Neural crest cell (in vitro differentiated cells): ENCODE measurements at regions not wholly inside any gene's neighbourhood (a gene's known extent, or its start where the extent isn't known, plus 50 kb on each side); places are given as distances from the start of the nearest gene placed in this dataset.
A peak's percentile ranks its signal among the peaks of the same experiment; 100 is the strongest.

Source experiments
- DNase-seq: peaks from one replicate; pipeline ENCODE4 v3.0.0; 2021; ENCODE audit warnings: low read depth, mixed read lengths, low spot score
- H3K27ac Mint-ChIP-seq: one replicate; pipeline ENCODE4 v1.8.0; 2021; ENCODE audit warnings: mild to moderate bottlenecking, mixed read lengths; ENCODE audit not compliant: unreplicated experiment
- H3K27me3 Mint-ChIP-seq: 2 replicates; pipeline ENCODE4 v1.8.0; 2021; ENCODE audit warnings: low read depth, mild to moderate bottlenecking, mixed read lengths
- H3K36me3 Mint-ChIP-seq: 2 replicates; pipeline ENCODE4 v1.8.0; 2021; ENCODE audit warnings: low read depth, mild to moderate bottlenecking, mixed read lengths
- H3K4me1 Mint-ChIP-seq: 2 replicates; pipeline ENCODE4 v1.8.0; 2021; ENCODE audit warnings: mixed read lengths
- H3K4me3 Mint-ChIP-seq: one replicate; pipeline ENCODE4 v1.8.0; 2021; ENCODE audit warnings: mild to moderate bottlenecking, mixed read lengths
- H3K9me3 Mint-ChIP-seq: 2 replicates; pipeline ENCODE4 v1.8.0; 2021; ENCODE audit warnings: mixed read lengths
- CTCF ChIP-seq: fragments of 200-600 bp; sonication (generic); conservative IDR thresholded peaks from 2 replicates; pipeline ENCODE4 v1.5.0; 2021; ENCODE audit warnings: antibody characterized with exemption, mild to moderate bottlenecking

- Mint-ChIP-seq H3K36me3 (no peaks in the 10 kb centered on the region), H3K27me3 (no peaks in the 10 kb centered on the region), H3K27ac (no peak overlapping the region), H3K4me1 (peaks cover 28% of the 10 kb centered on the region), H3K9me3 (no peaks in the 10 kb centered on the region), H3K4me3 (no peak overlapping the region)
- DNase-seq, result no peak
- TF ChIP-seq CTCF, result no peak
Observed at GRCh38 chr12:83199069-83199468, 512.4 kb downstream of the TMTC2 start.

GRCh38 chr12:83198291-83199015 is 511.7 kb downstream of the TMTC2 start:
- no peak overlapping the region for H3K4me3 Mint-ChIP-seq

GRCh38 chr12:83197483-83197914 is 510.8 kb downstream of the TMTC2 start:
- DNase-seq, result no peak
- TF ChIP-seq CTCF, result no peak
- no peak overlapping the region for H3K4me3 Mint-ChIP-seq
- H3K9me3 Mint-ChIP-seq, result no peaks in the 10 kb centered on the region
- no peaks in the 10 kb centered on the region for H3K27me3 Mint-ChIP-seq
- no peak overlapping the region for H3K27ac Mint-ChIP-seq
- peaks cover 28% of the 10 kb centered on the region for H3K4me1 Mint-ChIP-seq
- no peaks in the 10 kb centered on the region for H3K36me3 Mint-ChIP-seq

More at GRCh38 chr12:83198291-83199015, 511.7 kb downstream of the TMTC2 start:
- no peak for TF ChIP-seq CTCF
- Mint-ChIP-seq H3K9me3 (no peaks in the 10 kb centered on the region), H3K4me1 (peaks cover 28% of the 10 kb centered on the region), H3K36me3 (no peaks in the 10 kb centered on the region), H3K27ac (peak overlapping the region; percentile 85), H3K27me3 (no peaks in the 10 kb centered on the region)
- DNase-seq, result no peak

- no peaks in the 10 kb centered on the region for H3K9me3 Mint-ChIP-seq
- no peak for TF ChIP-seq CTCF
- H3K4me3 Mint-ChIP-seq, result no peak overlapping the region
- H3K27me3 Mint-ChIP-seq, result no peaks in the 10 kb centered on the region
- no peak overlapping the region for H3K27ac Mint-ChIP-seq
- no peaks in the 10 kb centered on the region for H3K36me3 Mint-ChIP-seq
- H3K4me1 Mint-ChIP-seq, result peaks cover 28% of the 10 kb centered on the region
- no peak for DNase-seq
Observed at GRCh38 chr12:83196694-83197350, 510.1 kb downstream of the TMTC2 start.

- H3K9me3 Mint-ChIP-seq, result peaks cover 4% of the 10 kb centered on the region
- H3K4me3 Mint-ChIP-seq, result no peak overlapping the region
- H3K4me1 Mint-ChIP-seq, result no peaks in the 10 kb centered on the region
- no peaks in the 10 kb centered on the region for H3K36me3 Mint-ChIP-seq
- no peak for DNase-seq
- TF ChIP-seq CTCF, result no peak
- H3K27me3 Mint-ChIP-seq, result no peaks in the 10 kb centered on the region
- no peak overlapping the region for H3K27ac Mint-ChIP-seq
Observed at GRCh38 chr12:83190631-83191390, 504.1 kb downstream of the TMTC2 start.
